Natural killer cell (primary cell): ENCODE measurements at regions not wholly inside any gene's neighbourhood (a gene's known extent, or its start where the extent isn't known, plus 50 kb on each side); places are given as distances from the start of the nearest gene placed in this dataset.

ENCODE experiments used
- ATAC-seq, 3 donors: fragments of 150-1000 bp in 2 of 3; fragments of 200-7000 bp in 1 of 3; cut with Tn5 transposase; 1 replicate in 1 of 3; 2 replicates in 2 of 3; pipeline ENCODE4 v1.10.0; 2021; ENCODE audit warnings: mild to moderate bottlenecking in 2 of 3, moderate library complexity in 2 of 3
- DNase-seq, 2 donors: peaks; one replicate each; pipeline versions ENCODE4 v3.0.0 to v3.0.0-alpha.2; 2013 to 2021; ENCODE audit warnings: mixed read lengths in 1 of 2
- H3K27ac ChIP-seq: one replicate; pipeline ENCODE4 v1.5.1; 2013; ENCODE audit warnings: mild to moderate bottlenecking, low read length
- H3K27me3 ChIP-seq: one replicate; pipeline ENCODE4 v1.6.1; 2013; ENCODE audit warnings: low read length; ENCODE audit not compliant: control insufficient read depth, insufficient read depth
- H3K36me3 ChIP-seq: one replicate; pipeline ENCODE4 v1.6.1; 2013; ENCODE audit warnings: low read length; ENCODE audit not compliant: control insufficient read depth, insufficient read depth
- H3K4me1 ChIP-seq: one replicate; pipeline ENCODE4 v1.6.1; 2013; ENCODE audit warnings: low read length; ENCODE audit not compliant: control insufficient read depth, insufficient read depth
- H3K4me3 ChIP-seq: one replicate; pipeline ENCODE4 v1.5.1; 2013; ENCODE audit warnings: low read length
- H3K9me3 ChIP-seq: one replicate; pipeline ENCODE4 v1.6.1; 2013; ENCODE audit warnings: low read length; ENCODE audit not compliant: control insufficient read depth, insufficient read depth
- H3K27ac Mint-ChIP-seq, 2 donors: one replicate each; pipeline ENCODE4 v1.8.0; 2022; ENCODE audit warnings: mild to moderate bottlenecking in 2 of 2, mixed read lengths in 2 of 2, moderate library complexity in 1 of 2
- H3K27me3 Mint-ChIP-seq, 2 donors: one replicate each; pipeline ENCODE4 v1.8.0; 2022; ENCODE audit warnings: low read depth in 2 of 2, mixed read lengths in 2 of 2
- H3K36me3 Mint-ChIP-seq: one replicate; pipeline ENCODE4 v1.8.0; 2022; ENCODE audit warnings: mixed read lengths
- H3K4me1 Mint-ChIP-seq, 2 donors: one replicate each; pipeline ENCODE4 v1.8.0; 2022; ENCODE audit warnings: mixed read lengths in 2 of 2
- H3K4me3 Mint-ChIP-seq: one replicate; pipeline ENCODE4 v1.8.0; 2022; ENCODE audit warnings: mild to moderate bottlenecking, moderate library complexity, mixed read lengths
- H3K9me3 Mint-ChIP-seq, 2 donors: one replicate each; pipeline ENCODE4 v1.8.0; 2022; ENCODE audit warnings: mixed read lengths in 2 of 2
- CTCF ChIP-seq: fragments of 200-600 bp; IDR thresholded peaks from one replicate; pipeline ENCODE4 v1.8.0; 2022; ENCODE audit warnings: antibody characterized with exemption
- WGBS: methylation state at CpG from one replicate; pipeline ENCODE4 v1.1.7; 2013; ENCODE audit warnings: missing lambda C conversion rate; ENCODE audit not compliant: insufficient coverage; 5-methylcytosine and 5-hydroxymethylcytosine counted together
- intact Hi-C: fragments of 100-400 bp; cut with micrococcal nuclease; formaldehyde crosslinking; loops from one replicate; pipeline ENCODE4 v1.14.2; 2022

- no peaks in the 10 kb centered on the region for H3K4me1 Mint-ChIP-seq
- no peak overlapping the region for H3K27ac Mint-ChIP-seq
- peaks cover 0 to 6% of the 10 kb centered on the region in 2 donors for H3K27me3 Mint-ChIP-seq
- H3K36me3 Mint-ChIP-seq, result no peaks in the 10 kb centered on the region
- Histone ChIP-seq H3K27me3 (no peaks in the 10 kb centered on the region), H3K36me3 (no peaks in the 10 kb centered on the region), H3K27ac (no peak overlapping the region), H3K9me3 (no peaks in the 10 kb centered on the region), H3K4me3 (no peak overlapping the region), H3K4me1 (no peaks in the 10 kb centered on the region)
- 85% methylated on average over 6 of the region's 6 CpGs for WGBS
- no peaks in the 10 kb centered on the region for H3K9me3 Mint-ChIP-seq
- DNase-seq, result no peak
- no peak overlapping the region for H3K4me3 Mint-ChIP-seq
- peak in 1 of 3 donors; percentile 4 for ATAC-seq
- intact Hi-C loops, result no loop called here
- no peak for TF ChIP-seq CTCF
Measured at GRCh38 chr10:78688230-78688900, 380.4 kb upstream of the ZMIZ1 start.

GRCh38 chr10:78688901-78689583 is 379.7 kb upstream of the ZMIZ1 start:
- no peaks in the 10 kb centered on the region for H3K27me3 ChIP-seq
- H3K9me3 Mint-ChIP-seq, result no peaks in the 10 kb centered on the region
- H3K27ac ChIP-seq, result no peak overlapping the region
- ATAC-seq, result no peak
- no peaks in the 10 kb centered on the region for H3K36me3 ChIP-seq
- 80% methylated on average over 13 of the region's 13 CpGs for WGBS
- H3K27ac Mint-ChIP-seq, result no peak overlapping the region
- intact Hi-C loops, result no loop called here
- H3K4me3 ChIP-seq, result no peak overlapping the region
- no peak for DNase-seq
- H3K4me1 ChIP-seq, result no peaks in the 10 kb centered on the region
- no peaks in the 10 kb centered on the region for H3K36me3 Mint-ChIP-seq
- H3K4me1 Mint-ChIP-seq, result no peaks in the 10 kb centered on the region
- H3K4me3 Mint-ChIP-seq, result no peak overlapping the region
- H3K9me3 ChIP-seq, result no peaks in the 10 kb centered on the region
- H3K27me3 Mint-ChIP-seq, result peaks cover 6 to 11% of the 10 kb centered on the region in 2 donors
- TF ChIP-seq CTCF, result no peak

GRCh38 chr10:78689584-78689935 is 379.2 kb upstream of the ZMIZ1 start:
- ATAC-seq (no peak), DNase-seq (no peak)
- no peaks in the 10 kb centered on the region for H3K4me1 Mint-ChIP-seq
- Histone ChIP-seq H3K27me3 (no peaks in the 10 kb centered on the region), H3K4me3 (no peak overlapping the region), H3K4me1 (no peaks in the 10 kb centered on the region), H3K36me3 (no peaks in the 10 kb centered on the region), H3K9me3 (no peaks in the 10 kb centered on the region), H3K27ac (no peak overlapping the region)
- no peak overlapping the region for H3K4me3 Mint-ChIP-seq
- WGBS, result 70% methylated on average over 2 of the region's 2 CpGs
- intact Hi-C loops, result no loop called here
- no peaks in the 10 kb centered on the region for H3K36me3 Mint-ChIP-seq
- no peak for TF ChIP-seq CTCF
- no peak overlapping the region for H3K27ac Mint-ChIP-seq
- H3K9me3 Mint-ChIP-seq, result no peaks in the 10 kb centered on the region
- peaks cover 11% of the 10 kb centered on the region in 2 donors for H3K27me3 Mint-ChIP-seq
